IPS DF 4.7 (cell line): ENCODE measurements at regions not wholly inside any gene's neighbourhood (a gene's known extent, or its start where the extent isn't known, plus 50 kb on each side); places are given as distances from the start of the nearest gene placed in this dataset.
"Not testable (repeated sequence)": the region's sequence is repeated elsewhere in the genome, so short reads cannot be mapped to it uniquely, and the experiment has no call there.

Experiments
- DNase-seq: peaks from one replicate; pipeline ENCODE4 v3.0.0-alpha.2; 2013; ENCODE audit warnings: low spot score; ENCODE audit errors: extremely low read depth

DNA sequence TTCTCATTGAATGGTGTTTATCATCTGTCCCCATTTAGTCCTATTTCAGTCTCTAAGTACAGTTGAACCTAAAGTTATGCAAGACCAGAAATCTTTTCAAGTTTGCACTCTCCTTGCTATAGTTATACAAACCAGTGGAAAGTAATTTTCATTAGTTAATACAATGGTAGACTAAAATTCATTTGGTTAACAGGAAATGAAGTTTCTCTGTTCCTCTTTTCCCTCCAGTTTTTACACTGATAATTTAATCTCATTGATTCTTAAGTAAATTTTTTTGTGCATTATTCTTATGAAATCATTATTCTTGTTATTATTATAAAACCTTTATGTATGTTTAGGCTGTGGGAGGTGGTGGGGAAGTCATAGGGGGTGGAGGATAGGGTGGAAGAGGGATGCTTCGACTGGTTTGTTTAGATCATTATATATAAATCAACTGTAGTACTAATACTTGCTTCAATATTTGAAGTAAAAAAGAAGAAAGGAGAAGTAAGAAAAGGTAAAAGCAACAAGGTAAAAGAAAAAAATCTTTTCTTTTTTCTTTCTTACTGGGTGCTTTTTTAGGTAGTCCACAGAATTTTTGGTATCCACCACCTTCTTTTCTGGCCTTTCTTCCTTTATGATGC lies 104.1 kb downstream of the GPR85 start:
- DNase-seq: no peak

GRCh38 chr7:112981966-112982365 lies 104.7 kb downstream of the GPR85 start:
- DNase-seq: no peak

DNA sequence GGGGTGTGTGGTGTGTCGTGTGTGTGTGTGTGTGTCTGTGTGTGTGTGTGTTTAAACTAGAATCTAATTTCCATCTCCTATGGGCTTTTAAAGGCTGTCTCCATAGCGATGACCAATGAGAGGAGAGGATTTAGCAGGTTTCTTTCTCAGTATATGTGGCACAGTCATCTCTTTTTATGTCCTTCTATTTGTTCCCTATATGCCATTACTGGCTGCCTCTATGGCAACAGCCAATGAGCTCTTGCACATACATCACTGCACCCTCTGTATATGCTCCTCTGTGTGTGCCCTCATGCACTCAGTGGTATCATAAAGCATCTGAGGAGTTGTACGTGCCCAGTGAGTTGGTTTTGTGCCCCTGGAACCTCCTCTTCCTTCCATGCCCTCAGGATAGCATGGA lies 107.6 kb downstream of the GPR85 start:
- not testable (repeated sequence) for DNase-seq

DNA sequence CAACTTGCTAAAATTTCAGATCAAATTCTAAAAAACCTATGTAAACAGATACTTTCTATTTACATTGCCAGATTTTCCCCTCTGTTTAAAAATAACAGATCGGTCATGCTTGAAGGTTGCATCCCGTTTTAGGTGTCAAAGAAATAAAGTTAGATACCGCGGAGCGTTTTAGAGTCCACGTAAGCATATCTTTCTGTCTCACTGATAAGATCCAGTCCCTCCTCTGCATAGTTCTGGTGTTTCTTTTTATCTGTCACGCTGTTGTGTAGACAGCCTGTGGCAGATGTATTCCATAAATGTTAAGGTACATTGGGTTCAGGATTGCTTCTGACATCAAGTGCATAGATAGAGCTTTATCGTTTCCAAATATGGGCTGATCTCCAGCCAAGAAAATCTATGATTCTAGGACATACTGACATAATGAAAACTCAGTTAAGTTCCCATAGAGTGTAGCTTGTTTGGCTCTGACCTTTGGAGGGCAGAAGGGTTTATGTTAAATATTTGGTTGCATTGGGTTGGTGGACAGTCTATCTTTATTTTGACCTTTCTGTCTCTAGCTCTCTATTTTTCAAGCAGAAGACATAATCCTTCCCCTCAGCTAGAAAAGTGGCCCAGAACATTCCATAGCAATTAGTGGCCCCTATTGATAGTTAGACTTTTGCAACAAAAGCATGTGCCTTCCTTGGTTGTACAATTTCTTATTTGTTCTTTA lies 109.2 kb downstream of the GPR85 start:
- DNase-seq: not testable (repeated sequence)

GRCh38 chr7:112970771-112971170 lies 115.9 kb downstream of the GPR85 start:
- no peak for DNase-seq

DNA sequence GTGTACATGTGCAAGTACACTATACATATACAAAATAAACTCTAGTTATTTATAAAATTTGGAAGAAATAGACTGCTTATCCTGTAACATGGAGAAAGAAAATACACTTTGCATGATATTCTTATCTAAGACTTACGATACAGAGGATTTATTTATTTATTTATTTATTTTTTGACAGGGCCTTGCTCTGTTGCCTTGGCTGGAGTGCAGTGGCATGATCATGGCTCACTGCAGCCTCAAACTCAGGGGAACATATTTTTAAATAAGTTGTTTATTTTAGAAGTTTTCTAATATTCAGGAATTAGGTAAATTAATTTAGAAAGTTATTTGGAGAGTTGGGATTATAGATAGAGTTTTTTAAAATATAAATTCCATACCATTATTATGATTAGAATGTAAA lies 116.7 kb downstream of the GPR85 start:
- no peak for DNase-seq

DNA sequence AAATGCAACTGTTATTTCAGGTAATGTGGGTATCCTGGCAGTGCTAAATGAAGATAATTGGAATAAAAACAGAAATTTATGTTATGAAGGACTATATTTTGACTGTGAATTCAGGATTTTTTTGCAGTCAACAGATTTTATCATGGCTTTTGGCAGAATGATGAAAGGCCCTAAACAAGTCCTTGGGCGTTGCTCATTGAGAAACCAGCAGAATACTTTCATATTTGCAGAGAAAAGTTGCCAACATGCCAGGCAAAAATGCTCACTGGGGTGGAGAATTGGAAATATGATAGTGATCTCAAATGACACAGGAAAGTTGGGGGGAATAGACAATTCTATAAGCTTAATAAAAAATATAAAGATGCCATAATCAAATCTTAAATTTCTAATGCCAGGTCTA lies 121.1 kb downstream of the GPR85 start:
- DNase-seq: no peak

GRCh38 chr7:112963634-112964033 lies 123.0 kb downstream of the GPR85 start:
- no peak for DNase-seq

- DNase-seq: no peak
Observed at GRCh38 chr7:112962815-112963214, 123.8 kb downstream of the GPR85 start.

DNA sequence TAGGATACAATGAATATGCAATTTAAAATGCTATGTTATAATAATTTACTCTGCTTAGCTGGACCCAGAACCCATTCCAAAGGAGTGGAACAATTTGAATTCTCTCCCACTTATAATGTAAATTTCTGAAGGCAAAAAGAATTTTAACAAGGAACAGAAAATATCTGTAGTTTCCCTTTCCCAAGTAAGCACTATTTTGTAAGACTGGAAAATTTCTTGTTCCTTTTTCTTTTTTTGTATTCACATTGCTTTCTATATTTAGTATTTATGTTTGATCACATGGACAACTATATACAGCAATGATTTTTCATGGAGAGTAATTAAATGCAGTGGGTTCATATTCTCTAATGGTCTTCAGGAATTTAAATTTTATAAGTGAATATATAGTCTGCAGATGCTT lies 127.4 kb downstream of the GPR85 start:
- no peak for DNase-seq

DNA sequence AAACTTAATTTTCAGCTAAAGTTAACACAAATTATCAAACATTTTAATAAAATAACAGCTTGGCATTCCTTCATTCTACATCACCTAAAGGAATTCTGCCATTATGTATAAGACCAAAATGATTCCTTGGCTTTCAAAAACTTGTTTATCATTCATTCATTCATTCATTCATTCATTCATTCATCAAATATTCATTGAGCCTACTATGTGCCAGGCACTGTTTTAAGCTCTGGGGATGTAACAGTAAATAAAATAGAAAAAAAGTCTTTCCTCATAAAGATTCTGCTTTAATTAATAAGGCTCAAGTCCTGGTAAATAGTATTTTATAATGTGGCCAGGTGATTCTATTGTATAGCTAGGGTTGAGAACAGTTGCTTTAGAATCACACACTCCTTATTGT lies 127.9 kb downstream of the GPR85 start:
- no peak for DNase-seq

GRCh38 chr7:112957901-112958300 lies 128.7 kb downstream of the GPR85 start:
- DNase-seq: no peak

GRCh38 chr7:112953031-112953430 lies 133.6 kb downstream of the GPR85 start:
- DNase-seq: not testable (repeated sequence)

GRCh38 chr7:112951070-112951469 lies 135.6 kb downstream of the GPR85 start:
- no peak for DNase-seq

DNA sequence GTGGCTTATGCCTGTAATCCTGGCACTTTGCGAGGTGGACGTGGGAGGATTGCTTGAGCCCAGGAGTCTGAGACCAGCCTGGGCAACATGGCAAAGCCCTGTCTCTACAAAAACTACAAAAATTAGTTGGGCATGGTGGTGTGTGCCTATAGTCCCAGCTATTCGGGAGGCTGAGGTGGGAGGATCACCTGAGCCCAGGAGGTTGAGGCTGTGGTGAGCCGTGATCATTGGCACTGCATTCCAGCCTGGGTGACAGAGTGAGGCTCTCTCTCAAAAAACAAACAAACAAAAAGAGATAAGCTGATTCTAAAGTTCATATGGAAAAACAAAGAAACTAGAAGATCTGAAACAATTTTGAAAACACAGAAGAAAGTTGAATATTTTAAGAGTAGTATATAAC lies 136.9 kb downstream of the GPR85 start:
- DNase-seq: not testable (repeated sequence)

- no peak for DNase-seq
Observed at GRCh38 chr7:112946350-112946749, 140.3 kb downstream of the GPR85 start.

GRCh38 chr7:112945046-112945445 lies 141.6 kb downstream of the GPR85 start:
- no peak for DNase-seq

GRCh38 chr7:112942981-112943380 lies 143.6 kb downstream of the GPR85 start:
- DNase-seq: no peak

GRCh38 chr7:112942125-112942524 lies 144.5 kb downstream of the GPR85 start:
- DNase-seq: not testable (repeated sequence)

- DNase-seq: no peak
Observed at GRCh38 chr7:112940314-112940732, 146.3 kb downstream of the GPR85 start.

DNA sequence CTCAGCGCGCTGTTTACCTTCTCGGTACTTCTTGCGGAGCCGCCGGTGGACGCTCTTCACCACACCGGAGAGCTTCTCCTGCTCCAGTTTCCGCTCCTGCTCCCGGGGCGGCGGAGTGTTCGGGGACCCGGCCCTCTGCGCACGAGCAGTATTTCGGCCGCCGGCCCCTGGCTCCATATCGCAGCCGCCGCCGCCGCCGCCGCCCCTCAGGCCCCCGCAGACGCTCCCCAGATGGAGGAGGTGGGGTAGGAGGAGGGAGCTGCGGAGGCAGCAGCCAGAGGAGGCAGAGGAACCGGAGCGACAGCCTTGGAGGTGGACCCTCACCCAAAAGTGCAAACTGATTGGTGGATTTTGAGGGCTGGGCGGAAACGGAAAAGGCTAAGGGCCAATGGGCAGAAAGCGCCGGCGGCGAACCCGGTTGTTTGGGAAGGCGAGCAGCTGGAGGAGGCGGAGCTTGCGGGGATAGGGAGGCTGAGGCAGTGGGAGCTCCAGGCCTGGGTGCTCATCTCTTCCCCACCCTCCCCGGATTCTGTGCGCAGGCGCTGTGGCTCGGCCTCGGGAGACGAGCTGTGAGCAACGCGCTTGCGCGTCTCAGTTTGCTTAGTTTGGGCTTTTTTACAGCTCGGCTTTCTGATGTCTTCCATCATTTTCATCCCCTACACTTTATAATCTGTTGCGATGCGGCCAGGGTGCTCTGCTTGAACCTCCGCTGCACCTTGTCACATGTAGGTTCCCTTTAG lies 146.9 kb downstream of the GPR85 start:
- DNase-seq: peak; percentile 99

GRCh38 chr7:112938863-112939573 lies 147.6 kb downstream of the GPR85 start:
- DNase-seq: peak; percentile 19
